ENCODE measurements at regions not wholly inside any gene's neighbourhood (a gene's known extent, or its start where the extent isn't known, plus 50 kb on each side); places are given as distances from the start of the nearest gene placed in this dataset.

GRCh38 chr9:18327121-18327520 lies 146.8 kb upstream of the ADAMTSL1 start:
- TF ChIP-seq POLR2A (IDR thresholded peaks at IDR 0.05; ENCODE audit: borderline replicate concordance, extremely low read depth, insufficient read depth, insufficient read length) (no peak), CTCF (IDR thresholded peaks at IDR 0.05 in 2 of 3, conservative IDR thresholded peaks at IDR 0.05 in 1 of 3; ENCODE audit: borderline replicate concordance in 1 of 3, insufficient read depth in 1 of 3, low read depth in 2 of 3, low read length in 2 of 3) (no peak), ZNF274 (IDR thresholded peaks at IDR 0.05; ENCODE audit: low read depth, low read length) (no peak), POLR2AphosphoS5 (IDR thresholded peaks at IDR 0.05; ENCODE audit: low read depth, low read length) (no peak), ZFX (IDR thresholded peaks at IDR 0.05) (no peak), SIN3A (IDR thresholded peaks at IDR 0.05; ENCODE audit: low read depth) (no peak), EZH2phosphoT487 (IDR thresholded peaks at IDR 0.05; ENCODE audit: borderline replicate concordance) (no peak), CEBPB (IDR thresholded peaks at IDR 0.05; ENCODE audit: low read depth) (no peak), YY1 (IDR thresholded peaks at IDR 0.05; ENCODE audit: extremely low read depth, insufficient replicate concordance, low read depth, low read length) (no peak), SP1 (IDR thresholded peaks at IDR 0.05; ENCODE audit: low read depth) (no peak)
